Liver (tissue), 8 donors: ENCODE measurements at regions not wholly inside any gene's neighbourhood (a gene's known extent, or its start where the extent isn't known, plus 50 kb on each side); places are given as distances from the start of the nearest gene placed in this dataset.

ENCODE experiments used
- DNase-seq: peaks from one replicate; pipeline ENCODE4 v3.0.0-alpha.2; 2017; ENCODE audit warnings: low spot score
- H3K27ac ChIP-seq, 2 donors: one replicate each; pipeline ENCODE4 v1.7.0; 2013; ENCODE audit warnings: inconsistent platforms in 2 of 2, low read length in 2 of 2, control low read depth in 1 of 2, low read depth in 1 of 2, mild to moderate bottlenecking in 1 of 2
- H3K27me3 ChIP-seq, 4 donors: one replicate each; pipeline versions ENCODE4 v1.6.1 to v1.7.0; 2013; ENCODE audit warnings: low read length in 3 of 4, inconsistent platforms in 1 of 4, mild to moderate bottlenecking in 1 of 4, moderate library complexity in 1 of 4; ENCODE audit not compliant: control insufficient read depth in 4 of 4, insufficient read depth in 4 of 4
- H3K36me3 ChIP-seq, 4 donors: one replicate each; pipeline versions ENCODE4 v1.6.1 to v1.7.0; 2013; ENCODE audit warnings: low read length in 3 of 4, mild to moderate bottlenecking in 3 of 4, low read depth in 1 of 4, moderate library complexity in 1 of 4; ENCODE audit not compliant: control insufficient read depth in 4 of 4, insufficient read depth in 3 of 4
- H3K4me1 ChIP-seq, 4 donors: one replicate each; pipeline versions ENCODE4 v1.6.1 to v1.7.0; 2013; ENCODE audit warnings: low read length in 3 of 4, mild to moderate bottlenecking in 3 of 4, moderate library complexity in 1 of 4; ENCODE audit not compliant: control insufficient read depth in 4 of 4, insufficient read depth in 4 of 4
- H3K4me3 ChIP-seq, 3 donors: one replicate each; pipeline versions ENCODE4 v1.6.1 to v1.7.0; 2013; ENCODE audit warnings: low read length in 3 of 3, control low read depth in 1 of 3, low read depth in 1 of 3, mild to moderate bottlenecking in 1 of 3
- H3K9ac ChIP-seq, 2 donors: one replicate each; pipeline ENCODE4 v1.7.0; 2013; ENCODE audit warnings: low read length in 2 of 2, mild to moderate bottlenecking in 2 of 2, moderate library complexity in 2 of 2, control low read depth in 1 of 2, low read depth in 1 of 2
- H3K9me3 ChIP-seq, 4 donors: one replicate each; pipeline versions ENCODE4 v1.6.1 to v1.7.0; 2013; ENCODE audit warnings: low read length in 3 of 4; ENCODE audit not compliant: control insufficient read depth in 4 of 4
- EGR1 ChIP-seq, 2 donors: IDR thresholded peaks; 2 replicates each; pipeline ENCODE4 v1.6.1; 2016 to 2018; ENCODE audit warnings: antibody characterized with exemption in 2 of 2, low read depth in 2 of 2
- FOXA1 ChIP-seq: IDR thresholded peaks from 2 replicates; pipeline ENCODE4 v1.6.1; 2016; ENCODE audit warnings: antibody characterized with exemption
- FOXA2 ChIP-seq: IDR thresholded peaks from 2 replicates; pipeline ENCODE4 v1.6.1; 2016; ENCODE audit warnings: antibody characterized with exemption
- GABPA ChIP-seq, 2 donors: IDR thresholded peaks in 1 of 2; conservative IDR thresholded peaks in 1 of 2; 2 replicates each; pipeline ENCODE4 v1.6.1; 2016; ENCODE audit warnings: antibody characterized with exemption in 2 of 2, mild to moderate bottlenecking in 1 of 2, moderate library complexity in 1 of 2
- HNF4A ChIP-seq, 2 donors: conservative IDR thresholded peaks; 2 replicates each; pipeline ENCODE4 v1.6.1; 2016; ENCODE audit warnings: antibody characterized with exemption in 2 of 2, mild to moderate bottlenecking in 2 of 2
- JUND ChIP-seq, 2 donors: IDR thresholded peaks; 2 replicates each; pipeline ENCODE4 v1.6.1; 2016; ENCODE audit warnings: antibody characterized with exemption in 2 of 2
- NR2F2 ChIP-seq: IDR thresholded peaks from 2 replicates; pipeline ENCODE4 v1.6.1; 2016; ENCODE audit warnings: antibody characterized with exemption
- RAD21 ChIP-seq, 2 donors: IDR thresholded peaks; 2 replicates each; pipeline ENCODE4 v1.6.1; 2016; ENCODE audit warnings: antibody characterized with exemption in 2 of 2, mild to moderate bottlenecking in 2 of 2
- RXRA ChIP-seq, 2 donors: IDR thresholded peaks; 2 replicates each; pipeline ENCODE4 v1.6.1; 2017 to 2018; ENCODE audit warnings: antibody characterized with exemption in 2 of 2, mild to moderate bottlenecking in 1 of 2
- TAF1 ChIP-seq: conservative IDR thresholded peaks from 2 replicates; pipeline ENCODE4 v1.6.1; 2016; ENCODE audit warnings: antibody characterized with exemption, mild to moderate bottlenecking
- YY1 ChIP-seq: IDR thresholded peaks from 2 replicates; pipeline ENCODE4 v1.6.1; 2016; ENCODE audit warnings: antibody characterized with exemption, mild to moderate bottlenecking
- whole genome bisulfite sequencing: extraction: QIAGEN DNeasy Blood & Tissue Kit; methylation state at CpG from one replicate; pipeline ENCODE4 v1.1.7; 2013; 5-methylcytosine and 5-hydroxymethylcytosine counted together
- TF ChIP-seq, protein P1 (sequence below): IDR thresholded peaks from 2 replicates; pipeline ENCODE4 v1.6.1; 2016; ENCODE audit warnings: antibody characterized with exemption
- TF ChIP-seq, protein P2 (sequence below): fragments of 150-350 bp; IDR thresholded peaks from 2 replicates; pipeline ENCODE4 v1.5.1; 2017; ENCODE audit warnings: improper control_type of control experiment, low read depth, low read length; ENCODE audit not compliant: missing input control
- TF ChIP-seq, protein P3 (sequence below): IDR thresholded peaks from 2 replicates; pipeline ENCODE4 v1.6.1; 2016; ENCODE audit warnings: antibody characterized with exemption, mild to moderate bottlenecking
- TF ChIP-seq, protein P4 (sequence below): IDR thresholded peaks from 2 replicates; pipeline ENCODE4 v1.6.1; 2016; ENCODE audit warnings: antibody characterized with exemption
- TF ChIP-seq, protein P5 (sequence below): IDR thresholded peaks from 2 replicates; pipeline ENCODE4 v1.6.1; 2016; ENCODE audit warnings: antibody characterized with exemption
- donor health status: healthy.
- donor health status: healthy.
- donor health status: healthy.
- donor health status: healthy.
- donor health status: healthy.

DNA sequence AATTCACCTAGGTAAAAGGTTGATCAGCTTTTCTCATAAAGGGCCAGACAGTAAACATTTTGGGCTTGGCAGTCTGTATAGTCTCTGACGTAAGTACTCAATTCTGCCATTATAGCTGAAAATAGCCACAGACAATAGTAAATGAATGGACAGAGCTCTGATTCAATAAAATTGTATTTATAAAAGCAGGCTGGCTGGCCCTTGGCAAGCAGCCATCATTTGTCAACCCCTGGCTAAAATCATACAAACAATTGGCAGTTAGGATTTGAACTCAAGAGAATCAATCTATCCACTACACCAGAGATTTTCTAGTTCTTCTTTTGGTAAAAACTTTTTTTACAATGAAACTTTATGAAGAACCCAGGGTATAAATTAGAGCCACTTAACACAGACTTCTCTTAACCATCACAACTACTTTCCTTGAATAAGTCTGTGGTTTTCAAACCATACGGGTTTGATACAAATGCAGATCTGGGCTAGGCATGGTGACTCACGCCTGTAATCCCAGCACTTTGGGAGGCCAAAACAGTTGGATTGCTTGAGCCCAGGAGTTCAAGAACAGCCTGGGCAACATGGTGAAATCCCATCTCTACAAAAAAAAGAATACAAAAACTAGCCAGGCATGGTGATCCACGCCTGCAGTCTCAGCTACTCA, 124.5 kb downstream of the SLC16A9 start:
- DNase-seq: no peak
- 77% methylated on average over 4 of the region's 4 CpGs for WGBS
- Histone ChIP-seq H3K4me1 (no peaks in the 10 kb centered on the region), H3K36me3 (no peaks in the 10 kb centered on the region), H3K27me3 (no peaks in the 10 kb centered on the region), H3K27ac (no peak overlapping the region), H3K4me3 (no peak overlapping the region), H3K9me3 (no peaks in the 10 kb centered on the region), H3K9ac (no peak overlapping the region)
- TF ChIP-seq, protein P1, sequence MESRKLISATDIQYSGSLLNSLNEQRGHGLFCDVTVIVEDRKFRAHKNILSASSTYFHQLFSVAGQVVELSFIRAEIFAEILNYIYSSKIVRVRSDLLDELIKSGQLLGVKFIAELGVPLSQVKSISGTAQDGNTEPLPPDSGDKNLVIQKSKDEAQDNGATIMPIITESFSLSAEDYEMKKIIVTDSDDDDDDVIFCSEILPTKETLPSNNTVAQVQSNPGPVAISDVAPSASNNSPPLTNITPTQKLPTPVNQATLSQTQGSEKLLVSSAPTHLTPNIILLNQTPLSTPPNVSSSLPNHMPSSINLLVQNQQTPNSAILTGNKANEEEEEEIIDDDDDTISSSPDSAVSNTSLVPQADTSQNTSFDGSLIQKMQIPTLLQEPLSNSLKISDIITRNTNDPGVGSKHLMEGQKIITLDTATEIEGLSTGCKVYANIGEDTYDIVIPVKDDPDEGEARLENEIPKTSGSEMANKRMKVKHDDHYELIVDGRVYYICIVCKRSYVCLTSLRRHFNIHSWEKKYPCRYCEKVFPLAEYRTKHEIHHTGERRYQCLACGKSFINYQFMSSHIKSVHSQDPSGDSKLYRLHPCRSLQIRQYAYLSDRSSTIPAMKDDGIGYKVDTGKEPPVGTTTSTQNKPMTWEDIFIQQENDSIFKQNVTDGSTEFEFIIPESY: no peak
- TF ChIP-seq, protein P2, sequence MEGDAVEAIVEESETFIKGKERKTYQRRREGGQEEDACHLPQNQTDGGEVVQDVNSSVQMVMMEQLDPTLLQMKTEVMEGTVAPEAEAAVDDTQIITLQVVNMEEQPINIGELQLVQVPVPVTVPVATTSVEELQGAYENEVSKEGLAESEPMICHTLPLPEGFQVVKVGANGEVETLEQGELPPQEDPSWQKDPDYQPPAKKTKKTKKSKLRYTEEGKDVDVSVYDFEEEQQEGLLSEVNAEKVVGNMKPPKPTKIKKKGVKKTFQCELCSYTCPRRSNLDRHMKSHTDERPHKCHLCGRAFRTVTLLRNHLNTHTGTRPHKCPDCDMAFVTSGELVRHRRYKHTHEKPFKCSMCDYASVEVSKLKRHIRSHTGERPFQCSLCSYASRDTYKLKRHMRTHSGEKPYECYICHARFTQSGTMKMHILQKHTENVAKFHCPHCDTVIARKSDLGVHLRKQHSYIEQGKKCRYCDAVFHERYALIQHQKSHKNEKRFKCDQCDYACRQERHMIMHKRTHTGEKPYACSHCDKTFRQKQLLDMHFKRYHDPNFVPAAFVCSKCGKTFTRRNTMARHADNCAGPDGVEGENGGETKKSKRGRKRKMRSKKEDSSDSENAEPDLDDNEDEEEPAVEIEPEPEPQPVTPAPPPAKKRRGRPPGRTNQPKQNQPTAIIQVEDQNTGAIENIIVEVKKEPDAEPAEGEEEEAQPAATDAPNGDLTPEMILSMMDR: no peak
- TF ChIP-seq, protein P3, sequence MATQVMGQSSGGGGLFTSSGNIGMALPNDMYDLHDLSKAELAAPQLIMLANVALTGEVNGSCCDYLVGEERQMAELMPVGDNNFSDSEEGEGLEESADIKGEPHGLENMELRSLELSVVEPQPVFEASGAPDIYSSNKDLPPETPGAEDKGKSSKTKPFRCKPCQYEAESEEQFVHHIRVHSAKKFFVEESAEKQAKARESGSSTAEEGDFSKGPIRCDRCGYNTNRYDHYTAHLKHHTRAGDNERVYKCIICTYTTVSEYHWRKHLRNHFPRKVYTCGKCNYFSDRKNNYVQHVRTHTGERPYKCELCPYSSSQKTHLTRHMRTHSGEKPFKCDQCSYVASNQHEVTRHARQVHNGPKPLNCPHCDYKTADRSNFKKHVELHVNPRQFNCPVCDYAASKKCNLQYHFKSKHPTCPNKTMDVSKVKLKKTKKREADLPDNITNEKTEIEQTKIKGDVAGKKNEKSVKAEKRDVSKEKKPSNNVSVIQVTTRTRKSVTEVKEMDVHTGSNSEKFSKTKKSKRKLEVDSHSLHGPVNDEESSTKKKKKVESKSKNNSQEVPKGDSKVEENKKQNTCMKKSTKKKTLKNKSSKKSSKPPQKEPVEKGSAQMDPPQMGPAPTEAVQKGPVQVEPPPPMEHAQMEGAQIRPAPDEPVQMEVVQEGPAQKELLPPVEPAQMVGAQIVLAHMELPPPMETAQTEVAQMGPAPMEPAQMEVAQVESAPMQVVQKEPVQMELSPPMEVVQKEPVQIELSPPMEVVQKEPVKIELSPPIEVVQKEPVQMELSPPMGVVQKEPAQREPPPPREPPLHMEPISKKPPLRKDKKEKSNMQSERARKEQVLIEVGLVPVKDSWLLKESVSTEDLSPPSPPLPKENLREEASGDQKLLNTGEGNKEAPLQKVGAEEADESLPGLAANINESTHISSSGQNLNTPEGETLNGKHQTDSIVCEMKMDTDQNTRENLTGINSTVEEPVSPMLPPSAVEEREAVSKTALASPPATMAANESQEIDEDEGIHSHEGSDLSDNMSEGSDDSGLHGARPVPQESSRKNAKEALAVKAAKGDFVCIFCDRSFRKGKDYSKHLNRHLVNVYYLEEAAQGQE: no peak
- TF ChIP-seq NR2F2: no peak
- no peak for TF ChIP-seq FOXA1
- no peak for TF ChIP-seq GABPA (IDR thresholded peaks at IDR 0.05 in 1 of 2, conservative IDR thresholded peaks at IDR 0.05 in 1 of 2)
- TF ChIP-seq RAD21 (IDR thresholded peaks at IDR 0.05): no peak
- TF ChIP-seq EGR1 (IDR thresholded peaks at IDR 0.05; ENCODE audit: low read depth in 2 of 2): no peak
- TF ChIP-seq, protein P4, sequence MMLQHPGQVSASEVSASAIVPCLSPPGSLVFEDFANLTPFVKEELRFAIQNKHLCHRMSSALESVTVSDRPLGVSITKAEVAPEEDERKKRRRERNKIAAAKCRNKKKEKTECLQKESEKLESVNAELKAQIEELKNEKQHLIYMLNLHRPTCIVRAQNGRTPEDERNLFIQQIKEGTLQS: no peak
- TF ChIP-seq JUND (IDR thresholded peaks at IDR 0.05): no peak
- TF ChIP-seq FOXA2: no peak
- TF ChIP-seq, protein P5, sequence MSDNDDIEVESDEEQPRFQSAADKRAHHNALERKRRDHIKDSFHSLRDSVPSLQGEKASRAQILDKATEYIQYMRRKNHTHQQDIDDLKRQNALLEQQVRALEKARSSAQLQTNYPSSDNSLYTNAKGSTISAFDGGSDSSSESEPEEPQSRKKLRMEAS: no peak
- TF ChIP-seq TAF1: no peak
- TF ChIP-seq HNF4A (conservative IDR thresholded peaks at IDR 0.05): no peak
- no peak for TF ChIP-seq YY1

DNA sequence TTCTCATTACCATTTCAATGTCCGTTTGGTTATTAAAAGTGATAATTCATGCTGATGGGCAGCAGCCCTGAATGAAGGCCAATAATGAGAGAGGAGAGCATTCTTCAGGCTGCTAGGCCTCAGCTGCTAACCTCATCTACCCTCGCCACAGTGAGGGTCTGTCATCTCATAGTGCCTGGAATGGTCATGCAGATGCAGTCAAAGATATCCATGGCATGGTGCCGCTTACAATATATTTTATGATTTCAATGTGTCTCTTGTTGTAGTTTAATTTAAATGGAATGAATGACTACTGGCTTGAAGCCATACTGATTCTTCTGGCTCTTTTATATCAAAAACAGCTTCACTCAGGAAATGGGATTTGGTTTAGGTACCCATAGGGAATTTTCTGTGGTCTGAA, 126.9 kb downstream of the SLC16A9 start:
- no peaks in the 10 kb centered on the region for H3K36me3 ChIP-seq
- DNase-seq: no peak
- WGBS: 86% methylated on average over 3 of the region's 3 CpGs
- no peak overlapping the region for H3K4me3 ChIP-seq
- H3K27ac ChIP-seq: no peak overlapping the region
- no peak for TF ChIP-seq YY1
- TF ChIP-seq NR2F2: no peak
- no peak for TF ChIP-seq RXRA (IDR thresholded peaks at IDR 0.05)
- TF ChIP-seq, protein P3: no peak
- TF ChIP-seq EGR1 (IDR thresholded peaks at IDR 0.05; ENCODE audit: low read depth in 2 of 2): no peak
- TF ChIP-seq HNF4A (conservative IDR thresholded peaks at IDR 0.05): no peak
- TF ChIP-seq, protein P4: no peak
- H3K9me3 ChIP-seq: no peaks in the 10 kb centered on the region
- no peaks in the 10 kb centered on the region for H3K4me1 ChIP-seq
- no peaks in the 10 kb centered on the region for H3K27me3 ChIP-seq
- H3K9ac ChIP-seq: no peak overlapping the region
